ENCODE measurements at regions not wholly inside any gene's neighbourhood (a gene's known extent, or its start where the extent isn't known, plus 50 kb on each side); places are given as distances from the start of the nearest gene placed in this dataset.

GRCh38 chr3:150049317-150049716 lies 78.6 kb upstream of the PFN2 start:
- H3K4me3 ChIP-seq (ENCODE audit: low read depth in 1 of 2, low read length in 2 of 2) = no peak overlapping the region
- no peaks in the 10 kb centered on the region for H3K4me1 ChIP-seq (ENCODE audit: insufficient read depth, low read length)
- no peaks in the 10 kb centered on the region for H3K36me3 ChIP-seq (ENCODE audit: insufficient read depth, low read length)
- no peaks in the 10 kb centered on the region for H3K27me3 ChIP-seq (ENCODE audit: control insufficient read depth in 1 of 2, insufficient read depth in 2 of 2, low read length in 2 of 2)
- H3K27ac ChIP-seq (ENCODE audit: low read depth, low read length) = no peak overlapping the region
- H3K9me3 ChIP-seq (ENCODE audit: low read length) = no peaks in the 10 kb centered on the region
- no peak overlapping the region for H3K9ac ChIP-seq (ENCODE audit: low read length)

- no peaks in the 10 kb centered on the region for H3K36me3 ChIP-seq (ENCODE audit: insufficient read depth, low read length)
- H3K4me1 ChIP-seq (ENCODE audit: insufficient read depth, low read length) = no peaks in the 10 kb centered on the region
- H3K9ac ChIP-seq (ENCODE audit: low read length) = no peak overlapping the region
- H3K27ac ChIP-seq (ENCODE audit: low read depth, low read length) = no peak overlapping the region
- H3K4me3 ChIP-seq (ENCODE audit: low read depth in 1 of 2, low read length in 2 of 2) = no peak overlapping the region
- peaks cover 4% of the 10 kb centered on the region for H3K9me3 ChIP-seq (ENCODE audit: low read length)
- H3K27me3 ChIP-seq (ENCODE audit: control insufficient read depth in 1 of 2, insufficient read depth in 2 of 2, low read length in 2 of 2) = no peaks in the 10 kb centered on the region
These were observed 71.2 kb upstream of the PFN2 start for GRCh38 chr3:150041877-150042276.

GRCh38 chr3:150040097-150040496 lies 69.4 kb upstream of the PFN2 start:
- H3K4me1 ChIP-seq (ENCODE audit: insufficient read depth, low read length) = no peaks in the 10 kb centered on the region
- H3K27ac ChIP-seq (ENCODE audit: low read depth, low read length) = no peak overlapping the region
- peaks cover 4% of the 10 kb centered on the region for H3K9me3 ChIP-seq (ENCODE audit: low read length)
- no peak overlapping the region for H3K9ac ChIP-seq (ENCODE audit: low read length)
- no peaks in the 10 kb centered on the region for H3K36me3 ChIP-seq (ENCODE audit: insufficient read depth, low read length)
- no peaks in the 10 kb centered on the region for H3K27me3 ChIP-seq (ENCODE audit: control insufficient read depth in 1 of 2, insufficient read depth in 2 of 2, low read length in 2 of 2)
- no peak overlapping the region for H3K4me3 ChIP-seq (ENCODE audit: low read depth in 1 of 2, low read length in 2 of 2)

- no peaks in the 10 kb centered on the region for H3K4me1 ChIP-seq (ENCODE audit: insufficient read depth, low read length)
- H3K27me3 ChIP-seq (ENCODE audit: control insufficient read depth in 1 of 2, insufficient read depth in 2 of 2, low read length in 2 of 2) = no peaks in the 10 kb centered on the region
- H3K36me3 ChIP-seq (ENCODE audit: insufficient read depth, low read length) = no peaks in the 10 kb centered on the region
- no peak overlapping the region for H3K27ac ChIP-seq (ENCODE audit: low read depth, low read length)
- no peak overlapping the region for H3K9ac ChIP-seq (ENCODE audit: low read length)
- no peak overlapping the region for H3K4me3 ChIP-seq (ENCODE audit: low read depth in 1 of 2, low read length in 2 of 2)
- H3K9me3 ChIP-seq (ENCODE audit: low read length) = peaks cover 4% of the 10 kb centered on the region
These were observed 68.1 kb upstream of the PFN2 start for GRCh38 chr3:150038830-150039229.

GRCh38 chr3:150036780-150037179 lies 66.1 kb upstream of the PFN2 start:
- no peaks in the 10 kb centered on the region for H3K27me3 ChIP-seq (ENCODE audit: control insufficient read depth in 1 of 2, insufficient read depth in 2 of 2, low read length in 2 of 2)
- no peak overlapping the region for H3K4me3 ChIP-seq (ENCODE audit: low read depth in 1 of 2, low read length in 2 of 2)
- H3K27ac ChIP-seq (ENCODE audit: low read depth, low read length) = no peak overlapping the region

GRCh38 chr3:150035910-150036612 lies 65.4 kb upstream of the PFN2 start:
- Histone ChIP-seq H3K27ac (ENCODE audit: low read depth, low read length) (no peak overlapping the region), H3K9ac (ENCODE audit: low read length) (no peak overlapping the region), H3K9me3 (ENCODE audit: low read length) (no peaks in the 10 kb centered on the region), H3K36me3 (ENCODE audit: insufficient read depth, low read length) (no peaks in the 10 kb centered on the region), H3K4me3 (ENCODE audit: low read depth in 1 of 2, low read length in 2 of 2) (no peak overlapping the region), H3K27me3 (ENCODE audit: control insufficient read depth in 1 of 2, insufficient read depth in 2 of 2, low read length in 2 of 2) (no peaks in the 10 kb centered on the region), H3K4me1 (ENCODE audit: insufficient read depth, low read length) (no peaks in the 10 kb centered on the region)

More at GRCh38 chr3:150036780-150037179, 66.1 kb upstream of the PFN2 start:
- Histone ChIP-seq H3K4me1 (ENCODE audit: insufficient read depth, low read length) (no peaks in the 10 kb centered on the region), H3K9me3 (ENCODE audit: low read length) (no peaks in the 10 kb centered on the region), H3K9ac (ENCODE audit: low read length) (no peak overlapping the region), H3K36me3 (ENCODE audit: insufficient read depth, low read length) (no peaks in the 10 kb centered on the region)

GRCh38 chr3:150035301-150035779 lies 64.6 kb upstream of the PFN2 start:
- no peaks in the 10 kb centered on the region for H3K36me3 ChIP-seq (ENCODE audit: insufficient read depth, low read length)
- no peak overlapping the region for H3K27ac ChIP-seq (ENCODE audit: low read depth, low read length)
- no peaks in the 10 kb centered on the region for H3K9me3 ChIP-seq (ENCODE audit: low read length)
- no peaks in the 10 kb centered on the region for H3K4me1 ChIP-seq (ENCODE audit: insufficient read depth, low read length)
- no peak overlapping the region for H3K9ac ChIP-seq (ENCODE audit: low read length)
- H3K4me3 ChIP-seq (ENCODE audit: low read depth in 1 of 2, low read length in 2 of 2) = no peak overlapping the region
- H3K27me3 ChIP-seq (ENCODE audit: control insufficient read depth in 1 of 2, insufficient read depth in 2 of 2, low read length in 2 of 2) = no peaks in the 10 kb centered on the region

- Histone ChIP-seq H3K4me3 (ENCODE audit: low read depth in 1 of 2, low read length in 2 of 2) (no peak overlapping the region), H3K36me3 (ENCODE audit: insufficient read depth, low read length) (no peaks in the 10 kb centered on the region), H3K27ac (ENCODE audit: low read depth, low read length) (no peak overlapping the region)
These were observed 63.0 kb upstream of the PFN2 start for GRCh38 chr3:150033721-150034120.

GRCh38 chr3:150030841-150031240 lies 60.1 kb upstream of the PFN2 start:
- Histone ChIP-seq H3K36me3 (ENCODE audit: insufficient read depth, low read length) (no peaks in the 10 kb centered on the region), H3K27ac (ENCODE audit: low read depth, low read length) (no peak overlapping the region), H3K27me3 (ENCODE audit: control insufficient read depth in 1 of 2, insufficient read depth in 2 of 2, low read length in 2 of 2) (no peaks in the 10 kb centered on the region), H3K4me3 (ENCODE audit: low read depth in 1 of 2, low read length in 2 of 2) (no peak overlapping the region), H3K9me3 (ENCODE audit: low read length) (no peaks in the 10 kb centered on the region), H3K9ac (ENCODE audit: low read length) (no peak overlapping the region), H3K4me1 (ENCODE audit: insufficient read depth, low read length) (no peaks in the 10 kb centered on the region)

More at GRCh38 chr3:150033721-150034120, 63.0 kb upstream of the PFN2 start:
- Histone ChIP-seq H3K9me3 (ENCODE audit: low read length) (no peaks in the 10 kb centered on the region), H3K9ac (ENCODE audit: low read length) (no peak overlapping the region), H3K27me3 (ENCODE audit: control insufficient read depth in 1 of 2, insufficient read depth in 2 of 2, low read length in 2 of 2) (no peaks in the 10 kb centered on the region), H3K4me1 (ENCODE audit: insufficient read depth, low read length) (no peaks in the 10 kb centered on the region)

GRCh38 chr3:150023239-150023636 lies 52.5 kb upstream of the PFN2 start:
- Histone ChIP-seq H3K9ac (ENCODE audit: low read length) (no peak overlapping the region), H3K9me3 (ENCODE audit: low read length) (no peaks in the 10 kb centered on the region), H3K27ac (ENCODE audit: low read depth, low read length) (no peak overlapping the region), H3K4me3 (ENCODE audit: low read depth in 1 of 2, low read length in 2 of 2) (no peak overlapping the region), H3K27me3 (ENCODE audit: control insufficient read depth in 1 of 2, insufficient read depth in 2 of 2, low read length in 2 of 2) (no peaks in the 10 kb centered on the region), H3K4me1 (ENCODE audit: insufficient read depth, low read length) (no peaks in the 10 kb centered on the region), H3K36me3 (ENCODE audit: insufficient read depth, low read length) (no peaks in the 10 kb centered on the region)

- Histone ChIP-seq H3K4me1 (ENCODE audit: insufficient read depth, low read length) (no peaks in the 10 kb centered on the region), H3K27ac (ENCODE audit: low read depth, low read length) (no peak overlapping the region), H3K36me3 (ENCODE audit: insufficient read depth, low read length) (no peaks in the 10 kb centered on the region), H3K4me3 (ENCODE audit: low read depth in 1 of 2, low read length in 2 of 2) (no peak overlapping the region), H3K9me3 (ENCODE audit: low read length) (no peaks in the 10 kb centered on the region), H3K9ac (ENCODE audit: low read length) (no peak overlapping the region), H3K27me3 (ENCODE audit: control insufficient read depth in 1 of 2, insufficient read depth in 2 of 2, low read length in 2 of 2) (no peaks in the 10 kb centered on the region)
These were observed 51.9 kb upstream of the PFN2 start for GRCh38 chr3:150022381-150023238.
